ENCODE measurements at regions not wholly inside any gene's neighbourhood (a gene's known extent, or its start where the extent isn't known, plus 50 kb on each side); places are given as distances from the start of the nearest gene placed in this dataset.
A peak's percentile ranks its signal among the peaks of the same experiment; 100 is the strongest.

- H3K36me3 Mint-ChIP-seq (ENCODE audit: low read depth) = peaks cover 5% of the 10 kb centered on the region
- no peak overlapping the region for H3K4me3 Mint-ChIP-seq
- ChIA-PET POLR2A (interaction anchor here (0.7 kb wide), 1 partner anchor 247 kb away, joined by 3 read pairs; no protein-coding TSS in a partner anchor), CTCF (no interaction called here)
- no peak for TF ChIP-seq CTCF (IDR thresholded peaks at IDR 0.05)
- no peaks in the 10 kb centered on the region for H3K4me1 Mint-ChIP-seq (ENCODE audit: low read depth)
- ATAC-seq = no peak
- intact Hi-C loops (cut with micrococcal nuclease) = no loop called here
- no peaks in the 10 kb centered on the region for H3K27me3 Mint-ChIP-seq
- peaks cover 22% of the 10 kb centered on the region for H3K9me3 Mint-ChIP-seq
- no peak for DNase-seq
- no peak overlapping the region for H3K27ac Mint-ChIP-seq
These were observed 185.8 kb downstream of the RPAP3 start for GRCh38 chr12:47520029-47520428.

DNA sequence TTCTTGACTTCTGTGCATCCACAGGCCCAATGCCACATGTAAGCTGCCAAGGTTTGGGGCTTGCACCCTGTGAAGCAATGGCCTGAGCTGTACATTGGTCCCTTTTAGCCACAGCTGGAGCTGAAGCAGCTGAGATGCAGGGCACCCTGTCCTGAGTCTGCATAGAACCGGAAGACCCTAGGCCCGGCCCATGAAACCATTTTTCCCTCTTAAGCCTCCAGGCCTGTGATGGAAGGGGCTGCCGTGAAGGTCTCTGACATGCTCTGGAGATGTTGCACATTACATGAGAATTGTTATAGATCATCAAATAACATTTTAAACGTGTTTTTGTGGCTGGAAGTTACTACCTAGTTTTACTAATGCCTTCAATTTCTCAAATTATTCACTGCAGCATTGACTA lies 188.7 kb downstream of the RPAP3 start:
- H3K4me3 Mint-ChIP-seq = no peak overlapping the region
- POLR2A ChIA-PET = no interaction called here
- TF ChIP-seq CTCF (IDR thresholded peaks at IDR 0.05) = no peak
- intact Hi-C loops (cut with micrococcal nuclease) = no loop called here
- H3K36me3 Mint-ChIP-seq (ENCODE audit: low read depth) = peaks cover 9% of the 10 kb centered on the region
- no peaks in the 10 kb centered on the region for H3K4me1 Mint-ChIP-seq (ENCODE audit: low read depth)
- DNase-seq = no peak
- CTCF ChIA-PET = interaction anchor here (0.7 kb wide), 1 partner anchor 120 kb away, joined by 3 read pairs; no protein-coding TSS in a partner anchor
- peaks cover 35% of the 10 kb centered on the region for H3K9me3 Mint-ChIP-seq
- no peaks in the 10 kb centered on the region for H3K27me3 Mint-ChIP-seq
- no peak overlapping the region for H3K27ac Mint-ChIP-seq
- no peak for ATAC-seq

- POLR2A ChIA-PET = no interaction called here
These were observed 196.4 kb downstream of the RPAP3 start for GRCh38 chr12:47509398-47509851.

DNA sequence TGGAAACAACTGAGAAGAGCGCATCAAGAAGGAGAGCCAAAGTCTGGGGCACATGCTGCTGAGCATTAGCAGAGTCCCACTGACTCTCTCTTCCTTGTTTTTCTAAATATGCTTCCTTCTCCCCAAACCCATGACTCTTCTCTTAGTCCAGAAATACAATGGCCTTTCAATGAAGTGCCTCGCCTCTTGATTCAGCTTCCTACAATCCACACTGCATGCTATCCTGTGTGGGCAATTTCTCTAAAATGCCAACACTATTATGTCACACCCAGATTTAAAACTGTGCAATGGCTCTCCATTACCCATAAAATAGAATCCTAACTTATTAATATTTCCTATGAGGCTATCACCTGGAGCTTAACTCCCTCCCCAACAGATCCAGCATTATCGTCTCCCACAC lies 198.6 kb downstream of the RPAP3 start:
- peaks cover 12% of the 10 kb centered on the region for H3K4me1 Mint-ChIP-seq (ENCODE audit: low read depth)
- ATAC-seq (no peak), DNase-seq (no peak)
- TF ChIP-seq CTCF (IDR thresholded peaks at IDR 0.05) = no peak
- H3K27me3 Mint-ChIP-seq = no peaks in the 10 kb centered on the region
- H3K36me3 Mint-ChIP-seq (ENCODE audit: low read depth) = no peaks in the 10 kb centered on the region
- no peak overlapping the region for H3K4me3 Mint-ChIP-seq
- peaks cover 5% of the 10 kb centered on the region for H3K9me3 Mint-ChIP-seq
- ChIA-PET CTCF (no interaction called here), POLR2A (no interaction called here)
- intact Hi-C loops (cut with micrococcal nuclease) = no loop called here
- H3K27ac Mint-ChIP-seq = no peak overlapping the region

More at GRCh38 chr12:47509398-47509851, 196.4 kb downstream of the RPAP3 start:
- no peaks in the 10 kb centered on the region for H3K27me3 Mint-ChIP-seq
- DNase-seq (no peak), ATAC-seq (no peak)
- no peaks in the 10 kb centered on the region for H3K36me3 Mint-ChIP-seq (ENCODE audit: low read depth)
- TF ChIP-seq CTCF (IDR thresholded peaks at IDR 0.05) = no peak
- H3K27ac Mint-ChIP-seq = no peak overlapping the region
- intact Hi-C loops (cut with micrococcal nuclease) = no loop called here
- CTCF ChIA-PET = no interaction called here
- peaks cover 10% of the 10 kb centered on the region for H3K4me1 Mint-ChIP-seq (ENCODE audit: low read depth)
- H3K4me3 Mint-ChIP-seq = no peak overlapping the region
- peaks cover 13% of the 10 kb centered on the region for H3K9me3 Mint-ChIP-seq

- ChIA-PET CTCF (interaction anchor here (1.1 kb wide), 1 partner anchor 435 kb away, joined by 3 read pairs; no protein-coding TSS in a partner anchor), POLR2A (no interaction called here)
- no peak for TF ChIP-seq CTCF (IDR thresholded peaks at IDR 0.05)
- no peak overlapping the region for H3K4me3 Mint-ChIP-seq
- H3K4me1 Mint-ChIP-seq (ENCODE audit: low read depth) = peaks cover 12% of the 10 kb centered on the region
- H3K9me3 Mint-ChIP-seq = peaks cover 5% of the 10 kb centered on the region
- peak; percentile 37 for ATAC-seq
- intact Hi-C loops (cut with micrococcal nuclease) = no loop called here
- no peaks in the 10 kb centered on the region for H3K27me3 Mint-ChIP-seq
- H3K27ac Mint-ChIP-seq = no peak overlapping the region
- no peak for DNase-seq
- no peaks in the 10 kb centered on the region for H3K36me3 Mint-ChIP-seq (ENCODE audit: low read depth)
These were observed 200.9 kb downstream of the RPAP3 start for GRCh38 chr12:47504775-47505446.

All from activated CD8-positive, alpha-beta T cell treated with anti-CD3 and anti-CD28 coated beads for 36 hours (primary cell).